Effector memory CD8-positive, alpha-beta T cell (primary cell): ENCODE measurements at regions not wholly inside any gene's neighbourhood (a gene's known extent, or its start where the extent isn't known, plus 50 kb on each side); places are given as distances from the start of the nearest gene placed in this dataset.

Source experiments
- ATAC-seq: fragments of 150-1000 bp; cut with Tn5 transposase; replicated peaks from 2 replicates; pipeline ENCODE4 v1.10.0; 2021; ENCODE audit warnings: mild to moderate bottlenecking, moderate library complexity
- DNase-seq, 3 experiments: peaks; one replicate each; pipeline ENCODE4 v3.0.0; 2021
- H3K27ac Mint-ChIP-seq, 2 donors: one replicate each; pipeline ENCODE4 v1.8.0; 2022; ENCODE audit warnings: mild to moderate bottlenecking in 2 of 2, mixed read lengths in 2 of 2, moderate library complexity in 2 of 2
- H3K27me3 Mint-ChIP-seq, 2 donors: one replicate each; pipeline ENCODE4 v1.8.0; 2022; ENCODE audit warnings: mixed read lengths in 2 of 2
- H3K36me3 Mint-ChIP-seq: one replicate; pipeline ENCODE4 v1.8.0; 2022; ENCODE audit warnings: mild to moderate bottlenecking, moderate library complexity, mixed read lengths; ENCODE audit not compliant: insufficient read depth
- H3K4me1 Mint-ChIP-seq, 2 donors: one replicate each; pipeline ENCODE4 v1.8.0; 2022; ENCODE audit warnings: low read depth in 2 of 2, mixed read lengths in 2 of 2
- H3K4me3 Mint-ChIP-seq, 2 donors: one replicate each; pipeline ENCODE4 v1.8.0; 2022; ENCODE audit warnings: mild to moderate bottlenecking in 2 of 2, mixed read lengths in 2 of 2, moderate library complexity in 2 of 2
- H3K9me3 Mint-ChIP-seq, 2 donors: one replicate each; pipeline ENCODE4 v1.8.0; 2022; ENCODE audit warnings: mixed read lengths in 2 of 2

DNA sequence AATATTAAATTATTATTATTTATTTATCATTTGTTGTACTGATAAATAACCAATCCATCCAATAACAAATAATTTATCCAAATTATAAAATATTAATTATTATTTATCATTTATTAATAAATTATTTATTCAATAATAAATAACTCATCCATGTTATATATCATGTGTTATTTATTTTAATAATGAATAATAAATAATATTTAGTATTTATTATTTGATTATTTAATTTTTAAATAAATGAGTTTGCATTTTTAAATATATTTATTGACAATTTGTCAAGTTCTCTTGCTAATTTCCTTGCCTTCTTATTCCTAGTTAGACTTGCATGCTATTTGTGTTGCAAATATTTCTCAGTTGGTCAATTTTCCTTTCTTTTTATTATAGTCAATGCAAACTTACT is 995.4 kb downstream of the TSN start:
- Mint-ChIP-seq H3K27ac (no peak overlapping the region), H3K27me3 (no peaks in the 10 kb centered on the region), H3K36me3 (no peaks in the 10 kb centered on the region), H3K4me3 (no peak overlapping the region), H3K9me3 (peaks cover 10 to 16% of the 10 kb centered on the region in 2 donors), H3K4me1 (no peaks in the 10 kb centered on the region)
- DNase-seq (no peak), ATAC-seq (no peak)

DNA sequence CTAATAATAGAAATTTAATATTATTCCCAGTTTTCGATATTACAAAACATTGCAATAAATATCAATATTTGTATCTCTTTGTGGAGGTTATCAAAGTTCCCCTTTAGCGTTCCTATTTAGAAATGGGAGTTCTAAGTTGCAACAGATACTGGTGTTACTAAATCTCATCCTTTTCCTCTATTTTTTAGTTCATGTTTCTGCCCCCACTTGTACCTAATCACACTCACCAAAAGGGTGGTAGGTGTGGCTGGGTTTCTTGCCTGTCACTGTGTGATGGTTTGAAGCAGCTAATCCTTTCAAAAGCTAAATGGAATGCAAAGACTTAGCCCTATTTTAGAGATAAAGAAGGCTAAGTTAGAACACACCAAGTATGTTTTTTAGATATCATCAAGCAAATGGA is 997.9 kb downstream of the TSN start:
- no peaks in the 10 kb centered on the region for H3K27me3 Mint-ChIP-seq
- H3K4me1 Mint-ChIP-seq, result no peaks in the 10 kb centered on the region
- H3K9me3 Mint-ChIP-seq, result peaks cover 14 to 16% of the 10 kb centered on the region in 2 donors
- ATAC-seq (no peak), DNase-seq (no peak)
- H3K36me3 Mint-ChIP-seq, result no peaks in the 10 kb centered on the region
- H3K4me3 Mint-ChIP-seq, result no peak overlapping the region
- no peak overlapping the region for H3K27ac Mint-ChIP-seq

DNA sequence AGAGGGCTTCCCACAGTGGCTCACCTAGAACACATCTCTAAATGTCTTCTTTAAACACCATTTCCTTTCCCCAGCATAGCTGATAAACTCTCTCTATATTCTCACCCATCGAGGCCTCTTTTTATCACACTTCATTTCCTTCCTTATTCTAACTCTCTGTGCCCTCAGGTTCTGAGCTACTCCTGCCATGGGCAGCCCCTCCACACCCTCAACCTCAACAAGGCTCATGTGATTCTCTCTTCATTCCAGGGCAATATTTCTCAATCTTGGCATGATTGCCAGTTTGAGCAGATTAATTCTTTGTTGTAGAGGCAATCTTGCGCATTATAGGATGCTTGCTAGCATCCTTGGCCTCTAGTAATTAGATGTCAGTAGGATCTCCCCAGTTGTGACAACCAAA is 999.1 kb downstream of the TSN start:
- Mint-ChIP-seq H3K27ac (no peak overlapping the region), H3K27me3 (no peaks in the 10 kb centered on the region), H3K9me3 (peaks cover 13 to 20% of the 10 kb centered on the region in 2 donors), H3K4me1 (no peaks in the 10 kb centered on the region), H3K36me3 (no peaks in the 10 kb centered on the region), H3K4me3 (no peak overlapping the region)
- ATAC-seq (no peak), DNase-seq (no peak)

DNA sequence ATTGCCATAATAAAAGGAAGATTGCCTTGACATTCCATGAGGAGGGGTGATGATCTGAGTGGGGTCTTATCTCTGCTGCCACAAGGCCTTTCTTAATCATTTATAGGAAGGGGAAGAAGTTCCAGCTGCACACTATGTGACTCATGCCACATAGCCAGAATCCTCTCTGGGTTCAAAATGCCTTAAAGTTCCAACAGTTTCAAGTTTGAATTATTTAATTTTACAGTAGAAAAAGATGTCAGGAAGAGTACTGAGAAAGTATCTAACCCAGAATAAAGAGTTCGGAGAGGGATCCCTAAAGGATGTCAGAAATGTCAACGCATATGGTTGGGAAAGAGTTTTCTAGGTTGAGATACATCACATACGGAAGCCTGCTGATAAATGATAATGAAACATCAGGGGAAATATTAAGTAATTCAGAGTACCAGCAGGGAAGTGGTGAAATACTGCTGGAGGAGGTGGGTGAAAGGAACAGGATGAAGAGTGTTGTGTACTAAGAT is 999.9 kb downstream of the TSN start:
- H3K27me3 Mint-ChIP-seq, result no peaks in the 10 kb centered on the region
- no peak for DNase-seq
- no peak overlapping the region for H3K27ac Mint-ChIP-seq
- peaks cover 13 to 22% of the 10 kb centered on the region in 2 donors for H3K9me3 Mint-ChIP-seq
- H3K4me3 Mint-ChIP-seq, result no peak overlapping the region
- H3K36me3 Mint-ChIP-seq, result no peaks in the 10 kb centered on the region
- no peak for ATAC-seq
- H3K4me1 Mint-ChIP-seq, result no peaks in the 10 kb centered on the region

DNA sequence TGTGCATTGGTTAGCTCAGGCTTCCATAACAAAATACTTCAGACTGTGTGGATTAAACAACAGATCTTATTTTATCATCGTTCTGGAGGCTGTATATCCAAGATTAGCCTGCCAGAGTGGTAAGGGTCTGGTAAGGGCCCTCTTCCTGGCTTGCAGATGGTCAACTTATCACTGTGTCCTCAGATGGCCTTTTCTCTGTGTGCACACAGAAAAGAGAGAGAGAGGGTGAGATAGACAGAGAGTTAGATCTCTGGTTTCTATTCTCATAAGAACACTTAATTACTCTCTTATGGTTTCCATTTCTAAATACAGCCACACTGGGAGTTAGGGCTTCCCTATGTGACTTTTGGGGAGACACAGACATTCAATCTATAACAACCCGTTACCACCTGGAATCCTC is 1003.5 kb downstream of the TSN start:
- no peaks in the 10 kb centered on the region for H3K4me1 Mint-ChIP-seq
- peaks cover 17 to 32% of the 10 kb centered on the region in 2 donors for H3K9me3 Mint-ChIP-seq
- no peaks in the 10 kb centered on the region for H3K27me3 Mint-ChIP-seq
- no peak for DNase-seq
- H3K27ac Mint-ChIP-seq, result no peak overlapping the region
- H3K4me3 Mint-ChIP-seq, result no peak overlapping the region
- H3K36me3 Mint-ChIP-seq, result no peaks in the 10 kb centered on the region
- ATAC-seq, result no peak

- no peaks in the 10 kb centered on the region for H3K27me3 Mint-ChIP-seq
- no peak for ATAC-seq
- DNase-seq, result no peak
- no peaks in the 10 kb centered on the region for H3K36me3 Mint-ChIP-seq
- no peaks in the 10 kb centered on the region for H3K4me1 Mint-ChIP-seq
- no peak overlapping the region for H3K27ac Mint-ChIP-seq
- no peak overlapping the region for H3K4me3 Mint-ChIP-seq
- peaks cover 11 to 16% of the 10 kb centered on the region in 2 donors for H3K9me3 Mint-ChIP-seq
Measured at GRCh38 chr2:122764014-122764413, 1008.6 kb downstream of the TSN start.

- no peak for ATAC-seq
- H3K36me3 Mint-ChIP-seq, result no peaks in the 10 kb centered on the region
- DNase-seq, result no peak
- H3K9me3 Mint-ChIP-seq, result peaks cover 6% of the 10 kb centered on the region in 2 donors
- H3K27me3 Mint-ChIP-seq, result no peaks in the 10 kb centered on the region
- H3K4me1 Mint-ChIP-seq, result no peaks in the 10 kb centered on the region
- no peak overlapping the region for H3K27ac Mint-ChIP-seq
- H3K4me3 Mint-ChIP-seq, result no peak overlapping the region
Measured at GRCh38 chr2:122780251-122780650, 1024.8 kb downstream of the TSN start.

DNA sequence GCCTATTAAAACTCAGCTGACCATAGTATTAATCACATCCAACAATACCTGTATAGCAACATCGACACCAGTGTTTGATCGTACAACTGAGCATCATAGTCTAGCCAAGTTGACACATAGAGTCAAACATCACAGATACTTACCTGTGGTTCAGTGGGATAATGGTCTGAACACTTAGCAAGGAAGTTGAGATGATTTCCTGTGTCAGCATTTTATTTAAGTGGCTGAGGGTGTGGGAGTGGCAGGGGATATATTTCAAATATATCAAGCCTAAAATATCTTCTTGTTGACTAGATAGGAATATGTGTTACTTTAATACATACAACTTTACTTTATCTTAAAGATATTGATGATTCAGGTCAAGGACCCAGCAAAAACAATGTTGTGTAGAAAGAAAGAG is 1038.6 kb downstream of the TSN start:
- H3K27me3 Mint-ChIP-seq, result no peaks in the 10 kb centered on the region

GRCh38 chr2:122795763-122796162 is 1040.3 kb downstream of the TSN start:
- Mint-ChIP-seq H3K27ac (no peak overlapping the region), H3K36me3 (no peaks in the 10 kb centered on the region), H3K4me1 (no peaks in the 10 kb centered on the region), H3K27me3 (no peaks in the 10 kb centered on the region), H3K4me3 (no peak overlapping the region), H3K9me3 (peaks cover 7 to 22% of the 10 kb centered on the region in 2 donors)
- ATAC-seq (no peak), DNase-seq (no peak)

More for the DNA sequence above, 1038.6 kb downstream of the TSN start:
- H3K4me3 Mint-ChIP-seq, result no peak overlapping the region
- DNase-seq (no peak), ATAC-seq (no peak)
- no peaks in the 10 kb centered on the region for H3K36me3 Mint-ChIP-seq
- H3K9me3 Mint-ChIP-seq, result peaks cover 5 to 15% of the 10 kb centered on the region in 2 donors
- no peak overlapping the region for H3K27ac Mint-ChIP-seq
- H3K4me1 Mint-ChIP-seq, result no peaks in the 10 kb centered on the region

- H3K27ac Mint-ChIP-seq, result no peak overlapping the region
- H3K9me3 Mint-ChIP-seq, result peaks cover 6 to 22% of the 10 kb centered on the region in 2 donors
- H3K27me3 Mint-ChIP-seq, result no peaks in the 10 kb centered on the region
- ATAC-seq (no peak), DNase-seq (no peak)
- peaks cover 3% of the 10 kb centered on the region for H3K36me3 Mint-ChIP-seq
- no peaks in the 10 kb centered on the region for H3K4me1 Mint-ChIP-seq
- no peak overlapping the region for H3K4me3 Mint-ChIP-seq
Measured at GRCh38 chr2:122799391-122799790, 1043.9 kb downstream of the TSN start.

- H3K4me1 Mint-ChIP-seq, result no peaks in the 10 kb centered on the region
- H3K27ac Mint-ChIP-seq, result no peak overlapping the region
- H3K27me3 Mint-ChIP-seq, result no peaks in the 10 kb centered on the region
- H3K9me3 Mint-ChIP-seq, result peaks cover 6 to 22% of the 10 kb centered on the region in 2 donors
- DNase-seq (no peak), ATAC-seq (no peak)
- H3K4me3 Mint-ChIP-seq, result no peak overlapping the region
- peaks cover 3% of the 10 kb centered on the region for H3K36me3 Mint-ChIP-seq
Measured at GRCh38 chr2:122800781-122801180, 1045.3 kb downstream of the TSN start.

GRCh38 chr2:122804494-122804893 is 1049.0 kb downstream of the TSN start:
- Mint-ChIP-seq H3K9me3 (peaks cover 11 to 13% of the 10 kb centered on the region in 2 donors), H3K27me3 (no peaks in the 10 kb centered on the region), H3K36me3 (peaks cover 3% of the 10 kb centered on the region), H3K27ac (no peak overlapping the region), H3K4me1 (no peaks in the 10 kb centered on the region), H3K4me3 (no peak overlapping the region)
- ATAC-seq (no peak), DNase-seq (no peak)

DNA sequence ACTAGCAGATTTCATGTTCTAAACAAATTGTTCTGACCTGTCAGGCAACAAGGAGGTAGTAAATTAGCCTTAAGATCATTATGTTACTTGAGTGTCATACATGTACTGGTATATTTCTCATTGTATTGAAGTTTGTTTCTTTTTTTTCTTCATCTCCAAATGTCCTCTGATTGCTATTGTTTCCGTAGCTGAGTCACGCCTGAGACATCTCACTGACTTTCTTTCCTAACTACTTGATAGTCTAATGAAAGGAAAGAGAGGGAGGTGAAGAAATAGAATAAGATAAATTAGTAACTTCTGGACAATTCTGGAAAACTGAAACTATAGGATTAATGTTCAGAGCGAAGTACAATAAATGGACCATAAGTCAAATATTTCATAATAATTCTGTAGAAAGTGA is 1049.9 kb downstream of the TSN start:
- Mint-ChIP-seq H3K27ac (no peak overlapping the region), H3K4me3 (no peak overlapping the region), H3K9me3 (peaks cover 6 to 12% of the 10 kb centered on the region in 2 donors), H3K4me1 (no peaks in the 10 kb centered on the region), H3K36me3 (peaks cover 3% of the 10 kb centered on the region), H3K27me3 (no peaks in the 10 kb centered on the region)
- DNase-seq, result no peak
- ATAC-seq, result no peak

DNA sequence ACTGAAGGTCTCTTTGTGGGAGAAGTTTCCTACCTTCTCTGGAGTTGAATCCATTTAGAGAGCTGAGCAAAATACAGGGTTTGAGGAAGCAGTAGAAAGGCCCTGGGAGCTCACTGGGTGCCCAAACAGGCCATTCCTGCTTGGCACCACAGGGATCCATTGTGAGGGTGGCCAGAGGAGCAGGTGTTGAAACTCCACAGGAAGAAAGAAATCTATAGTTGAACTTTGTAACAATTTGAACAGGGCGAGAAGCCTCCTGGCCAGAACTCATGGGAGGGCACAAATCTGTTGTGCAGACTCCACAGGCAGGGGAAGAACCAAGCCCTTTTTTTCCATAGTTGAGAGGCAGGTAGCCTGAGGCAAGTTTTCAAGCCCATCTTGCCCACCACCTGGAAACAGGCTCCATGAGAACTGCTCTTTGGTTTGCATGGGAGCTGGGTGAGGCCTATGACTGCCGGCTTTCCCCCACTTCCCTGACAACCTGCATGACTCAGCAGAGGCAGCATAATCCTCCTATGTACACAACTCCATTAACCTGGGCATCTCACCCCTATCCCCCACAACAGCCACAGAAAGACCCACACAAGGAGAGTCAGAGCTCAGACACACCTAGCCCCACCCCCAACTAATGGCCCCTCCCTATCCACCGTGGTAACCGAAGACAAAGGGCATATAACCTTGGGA is 1053.0 kb downstream of the TSN start:
- H3K27ac Mint-ChIP-seq, result no peak overlapping the region
- H3K27me3 Mint-ChIP-seq, result no peaks in the 10 kb centered on the region
- DNase-seq (no peak), ATAC-seq (no peak)
- peaks cover 0 to 23% of the 10 kb centered on the region in 2 donors for H3K9me3 Mint-ChIP-seq
- H3K36me3 Mint-ChIP-seq, result no peaks in the 10 kb centered on the region
- no peaks in the 10 kb centered on the region for H3K4me1 Mint-ChIP-seq
- H3K4me3 Mint-ChIP-seq, result no peak overlapping the region
